ENCODE measurements at regions not wholly inside any gene's neighbourhood (a gene's known extent, or its start where the extent isn't known, plus 50 kb on each side); places are given as distances from the start of the nearest gene placed in this dataset.
A peak's percentile ranks its signal among the peaks of the same experiment; 100 is the strongest.

DNA sequence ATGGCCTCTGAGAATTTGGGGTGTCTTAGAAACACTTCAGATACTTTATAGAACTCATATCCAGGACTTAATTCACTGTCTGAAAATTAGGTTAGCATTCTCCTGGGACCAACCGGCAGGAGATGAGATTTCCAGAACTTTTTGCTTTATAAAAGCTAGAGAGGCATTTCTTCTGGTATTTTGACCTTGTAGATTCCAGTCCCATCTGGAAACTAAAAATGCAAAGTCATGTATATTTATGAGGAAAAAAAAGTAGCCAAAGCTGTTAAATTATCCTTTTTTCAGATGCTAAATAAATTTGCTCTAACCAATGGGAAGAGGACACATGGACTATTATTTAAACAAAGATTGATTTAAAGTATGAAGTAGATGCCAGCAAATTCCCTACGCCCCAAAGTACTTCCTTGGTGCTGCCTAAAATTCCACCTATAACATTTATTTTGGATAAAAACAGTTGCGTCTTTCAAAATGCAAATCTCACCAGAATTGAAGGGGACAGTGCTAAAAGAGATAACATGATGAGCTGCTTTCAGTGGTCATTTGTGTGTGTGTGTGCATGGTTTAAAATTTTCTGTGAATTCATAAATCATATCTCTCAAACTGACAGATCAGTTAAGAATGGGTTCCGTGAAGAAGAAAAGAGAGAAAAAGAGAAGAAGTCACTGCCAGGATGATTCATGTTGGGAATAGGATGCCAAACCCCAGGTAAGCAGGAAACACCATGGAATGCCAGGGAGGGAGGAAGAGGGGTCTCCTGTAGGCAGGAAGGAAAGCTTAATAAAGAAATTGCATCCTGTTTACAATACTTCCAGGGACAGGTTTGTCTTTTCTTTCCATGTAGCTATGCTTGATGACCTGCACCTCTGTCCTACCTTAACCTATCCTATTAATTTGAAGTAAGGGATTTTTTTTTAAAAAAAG lies 97.7 kb upstream of the RGS6 start:
- Histone ChIP-seq H3K27ac (no peak overlapping the region), H3K9me3 (no peaks in the 10 kb centered on the region), H3K4me3 (no peak overlapping the region), H3K36me3 (no peaks in the 10 kb centered on the region), H3K4me1 (replicated peaks) (no peaks in the 10 kb centered on the region), H3K27me3 (replicated peaks; ENCODE audit: insufficient read depth) (no peaks in the 10 kb centered on the region)
- TF ChIP-seq POLR2AphosphoS5 (IDR thresholded peaks at IDR 0.05) (no peak), POLR2A (IDR thresholded peaks at IDR 0.05) (no peak)
- TF ChIP-seq, protein P1, sequence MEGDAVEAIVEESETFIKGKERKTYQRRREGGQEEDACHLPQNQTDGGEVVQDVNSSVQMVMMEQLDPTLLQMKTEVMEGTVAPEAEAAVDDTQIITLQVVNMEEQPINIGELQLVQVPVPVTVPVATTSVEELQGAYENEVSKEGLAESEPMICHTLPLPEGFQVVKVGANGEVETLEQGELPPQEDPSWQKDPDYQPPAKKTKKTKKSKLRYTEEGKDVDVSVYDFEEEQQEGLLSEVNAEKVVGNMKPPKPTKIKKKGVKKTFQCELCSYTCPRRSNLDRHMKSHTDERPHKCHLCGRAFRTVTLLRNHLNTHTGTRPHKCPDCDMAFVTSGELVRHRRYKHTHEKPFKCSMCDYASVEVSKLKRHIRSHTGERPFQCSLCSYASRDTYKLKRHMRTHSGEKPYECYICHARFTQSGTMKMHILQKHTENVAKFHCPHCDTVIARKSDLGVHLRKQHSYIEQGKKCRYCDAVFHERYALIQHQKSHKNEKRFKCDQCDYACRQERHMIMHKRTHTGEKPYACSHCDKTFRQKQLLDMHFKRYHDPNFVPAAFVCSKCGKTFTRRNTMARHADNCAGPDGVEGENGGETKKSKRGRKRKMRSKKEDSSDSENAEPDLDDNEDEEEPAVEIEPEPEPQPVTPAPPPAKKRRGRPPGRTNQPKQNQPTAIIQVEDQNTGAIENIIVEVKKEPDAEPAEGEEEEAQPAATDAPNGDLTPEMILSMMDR (IDR thresholded peaks at IDR 0.05) = no peak
- intact Hi-C loops (cut with DNase I) = no loop called here
- DNase-seq (ENCODE audit: low spot score) = no peak
- 63% methylated on average over 4 of the region's 4 CpGs for WGBS

DNA sequence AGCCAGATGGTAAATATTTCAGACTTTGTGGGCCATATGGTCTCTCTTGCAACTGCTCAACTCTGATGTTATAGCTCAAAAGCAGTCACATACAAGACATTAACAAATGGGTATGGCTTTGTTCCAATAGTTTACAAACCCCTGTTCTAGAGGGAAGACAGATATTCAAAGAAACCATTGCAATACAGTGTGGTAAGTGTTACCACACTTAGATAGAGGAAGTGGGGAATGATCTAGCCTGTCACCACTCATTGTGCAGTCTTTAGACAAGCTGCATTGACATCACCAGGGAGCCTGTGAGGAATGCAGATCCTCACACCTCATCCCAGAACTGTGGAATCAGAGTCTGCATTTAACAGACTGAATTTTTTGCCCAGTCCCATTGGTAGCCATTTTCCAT lies 80.0 kb upstream of the RGS6 start:
- no peaks in the 10 kb centered on the region for H3K9me3 ChIP-seq
- no peak for TF ChIP-seq POLR2A (IDR thresholded peaks at IDR 0.05)
- TF ChIP-seq POLR2AphosphoS5 (IDR thresholded peaks at IDR 0.05) = no peak
- H3K27me3 ChIP-seq (replicated peaks; ENCODE audit: insufficient read depth) = no peaks in the 10 kb centered on the region
- intact Hi-C loops (cut with DNase I) = no loop called here
- no peaks in the 10 kb centered on the region for H3K4me1 ChIP-seq (replicated peaks)
- H3K27ac ChIP-seq = no peak overlapping the region
- DNase-seq (ENCODE audit: low spot score) = no peak
- no peaks in the 10 kb centered on the region for H3K36me3 ChIP-seq
- no peak overlapping the region for H3K4me3 ChIP-seq

DNA sequence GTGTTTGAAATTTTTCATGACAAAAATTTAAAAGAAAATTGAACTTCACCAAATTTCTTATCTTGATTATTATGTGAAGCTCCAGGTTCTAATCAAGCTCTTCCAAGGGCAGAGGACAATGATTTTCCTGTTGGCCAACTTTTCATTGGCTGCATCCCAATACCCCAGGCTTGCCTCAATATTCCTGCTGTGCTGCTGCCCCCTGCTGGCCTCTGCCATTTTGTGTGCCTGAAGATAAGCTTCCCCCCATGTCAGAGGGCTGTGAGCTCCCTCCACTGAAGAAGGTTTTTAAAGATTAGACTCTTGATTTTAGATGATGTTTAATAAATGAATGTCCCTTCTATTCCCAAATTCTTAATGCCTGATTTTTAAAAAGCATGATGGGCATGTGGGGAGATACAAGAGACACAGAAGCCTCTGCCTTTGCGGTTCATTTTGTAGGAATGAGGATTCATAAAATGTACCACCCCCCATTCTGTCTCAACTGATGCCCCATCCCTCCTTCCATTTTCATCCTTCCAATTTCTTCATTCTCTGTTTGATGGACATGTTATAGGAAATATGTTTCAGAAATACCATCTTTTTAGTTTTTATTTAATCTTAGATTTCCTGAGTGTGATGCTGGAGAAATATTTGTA lies 76.7 kb upstream of the RGS6 start:
- Histone ChIP-seq H3K27ac (no peak overlapping the region), H3K4me3 (no peak overlapping the region), H3K4me1 (replicated peaks) (no peaks in the 10 kb centered on the region), H3K9me3 (no peaks in the 10 kb centered on the region), H3K36me3 (no peaks in the 10 kb centered on the region), H3K27me3 (replicated peaks; ENCODE audit: insufficient read depth) (no peaks in the 10 kb centered on the region)
- WGBS = 100% methylated on average over 1 of the region's 1 CpG
- intact Hi-C loops (cut with DNase I) = no loop called here
- DNase-seq (ENCODE audit: low spot score) = no peak
- TF ChIP-seq, protein P1 (IDR thresholded peaks at IDR 0.05) = peak in 1 of 4 experiments; percentile 11
- no peak for TF ChIP-seq POLR2AphosphoS5 (IDR thresholded peaks at IDR 0.05)

DNA sequence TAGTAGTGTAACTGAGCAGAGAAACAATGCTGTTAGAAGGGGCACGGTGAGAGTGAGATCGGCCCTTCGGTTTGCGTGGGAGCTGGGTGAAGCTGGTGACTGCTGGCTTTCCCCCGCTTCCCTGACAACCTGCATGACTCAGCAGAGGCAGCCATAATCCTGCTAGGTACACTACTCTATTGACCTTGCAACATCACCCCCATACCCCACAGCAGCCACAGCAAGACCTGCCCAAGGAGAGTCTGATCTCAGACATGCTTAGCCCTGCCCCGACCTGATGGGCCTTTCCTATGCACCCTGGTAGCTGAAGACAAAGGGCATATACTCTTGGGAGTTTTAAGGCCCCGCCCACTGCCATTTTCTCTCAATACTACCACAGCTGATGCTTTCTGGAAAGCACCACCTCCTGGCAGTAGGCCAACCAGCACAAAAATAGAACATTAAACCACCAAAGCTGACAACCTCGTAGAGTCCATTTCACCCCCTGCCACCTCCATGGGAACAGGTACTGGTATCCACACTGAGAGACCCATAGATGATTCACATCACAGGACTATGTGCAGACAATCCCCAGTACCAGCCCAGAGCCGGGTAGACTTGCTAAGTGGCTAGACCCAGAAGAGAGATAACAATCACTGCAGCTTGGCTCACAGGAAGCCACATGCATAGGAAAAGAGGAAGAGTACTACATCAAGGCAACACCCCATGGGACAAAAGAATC lies 75.9 kb upstream of the RGS6 start:
- Histone ChIP-seq H3K36me3 (no peaks in the 10 kb centered on the region), H3K27me3 (replicated peaks; ENCODE audit: insufficient read depth) (no peaks in the 10 kb centered on the region), H3K27ac (no peak overlapping the region), H3K4me1 (replicated peaks) (no peaks in the 10 kb centered on the region), H3K4me3 (no peak overlapping the region), H3K9me3 (no peaks in the 10 kb centered on the region)
- TF ChIP-seq, protein P1 (IDR thresholded peaks at IDR 0.05) = no peak
- TF ChIP-seq POLR2A (IDR thresholded peaks at IDR 0.05) (no peak), POLR2AphosphoS5 (IDR thresholded peaks at IDR 0.05) (no peak)
- no peak for DNase-seq (ENCODE audit: low spot score)
- WGBS = 75% methylated on average over 9 of the region's 9 CpGs
- intact Hi-C loops (cut with DNase I) = no loop called here

GRCh38 chr14:71863049-71863448 lies 69.2 kb upstream of the RGS6 start:
- 88% methylated on average over 3 of the region's 3 CpGs for WGBS
- DNase-seq (ENCODE audit: low spot score) = no peak
- intact Hi-C loops (cut with DNase I) = no loop called here
- H3K27me3 ChIP-seq (replicated peaks; ENCODE audit: insufficient read depth) = no peaks in the 10 kb centered on the region
- no peak for TF ChIP-seq POLR2AphosphoS5 (IDR thresholded peaks at IDR 0.05)
- TF ChIP-seq POLR2A (IDR thresholded peaks at IDR 0.05) = no peak
- TF ChIP-seq, protein P1 (IDR thresholded peaks at IDR 0.05) = no peak
- no peaks in the 10 kb centered on the region for H3K36me3 ChIP-seq
- no peak overlapping the region for H3K27ac ChIP-seq
- no peaks in the 10 kb centered on the region for H3K9me3 ChIP-seq
- no peaks in the 10 kb centered on the region for H3K4me1 ChIP-seq (replicated peaks)
- no peak overlapping the region for H3K4me3 ChIP-seq

Data from prostate gland (tissue), 2 donors.